ENCODE measurements at regions not wholly inside any gene's neighbourhood (a gene's known extent, or its start where the extent isn't known, plus 50 kb on each side); places are given as distances from the start of the nearest gene placed in this dataset.

DNA sequence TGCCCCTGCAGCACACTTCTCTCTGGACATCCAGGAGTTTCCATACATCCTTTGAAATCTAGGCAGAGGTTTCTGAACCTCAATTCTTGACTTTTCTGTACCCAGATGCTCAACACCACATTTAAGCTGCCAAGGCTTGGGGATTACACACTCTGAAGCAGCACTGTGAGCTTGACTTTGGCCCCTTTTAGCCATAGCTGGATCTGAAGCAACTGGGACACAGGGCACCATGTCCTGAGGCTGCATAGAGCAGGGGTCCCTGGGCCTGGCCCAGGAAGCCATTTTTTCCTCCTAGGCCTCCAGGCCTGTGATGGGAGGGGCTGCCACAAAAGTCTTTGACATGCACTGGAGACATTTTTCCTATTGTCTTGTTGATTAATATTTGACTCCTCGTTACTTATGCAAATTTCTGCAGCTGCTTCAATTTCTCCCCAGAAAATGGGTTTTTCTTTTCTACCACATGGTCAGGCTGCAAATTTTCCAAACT, 694.0 kb downstream of the DIPK2A start:
- TF ChIP-seq CTCF (IDR thresholded peaks at IDR 0.05) (no peak), ZFX (IDR thresholded peaks at IDR 0.05; ENCODE audit: borderline replicate concordance) (no peak)

All from 22Rv1 (cell line).